A549 (cell line): ENCODE measurements at regions not wholly inside any gene's neighbourhood (a gene's known extent, or its start where the extent isn't known, plus 50 kb on each side); places are given as distances from the start of the nearest gene placed in this dataset.

ENCODE experiments used
- ATAC-seq, 2 experiments: fragments of 200-7000 bp in 1 of 2; fragments of >200 bp in 1 of 2; cut with Nextera tagmentation in 1 of 2; cut with Tn5 transposase in 1 of 2; 3 replicates each; pipeline versions ENCODE4 v1.8.0 to v1.9.1; 2018 to 2020; ENCODE audit warnings: mild to moderate bottlenecking in 1 of 2, moderate library complexity in 1 of 2
- CTCF ChIA-PET: fragments of 300-600 bp; sonication (Branson Sonifier 250); formaldehyde crosslinking; extraction: SDS; loops from one replicate; lab custom pipeline; 2021; ENCODE audit warnings: antibody characterized with exemption, inconsistent platforms; lab: Yijun Ruan, JAX
- POLR2A ChIA-PET: fragments of 350-600 bp; formaldehyde crosslinking; extraction: SDS; loops from one replicate; lab custom pipeline; 2021; ENCODE audit warnings: antibody characterized with exemption, inconsistent platforms; lab: Yijun Ruan, JAX
- DNase-seq, 2 experiments: peaks; one replicate each; pipeline versions ENCODE4 v3.0.0 to v3.0.0-alpha.2; 2011 to 2016; ENCODE audit warnings: low read depth in 1 of 2, low spot score in 1 of 2
- FAIRE-seq: peaks from 2 replicates; lab custom pipeline; 2011; peaks lifted over from hg19 to GRCh38; lab: Jason Lieb, UNC
- H3K27ac ChIP-seq, 2 experiments: fragments of >200 bp; sonication (Bioruptor Twin); formaldehyde crosslinking; 3 replicates each; pipeline ENCODE4 v1.5.1; 2016 to 2017
- H3K4me1 ChIP-seq: fragments of >200 bp; sonication (Bioruptor Twin); formaldehyde crosslinking; 3 replicates; pipeline ENCODE4 v1.6.1; 2016
- H3K4me2 ChIP-seq: fragments of >200 bp; sonication (Bioruptor Twin); formaldehyde crosslinking; 3 replicates; pipeline ENCODE4 v1.6.1; 2016
- H3K4me3 ChIP-seq: fragments of >200 bp; sonication (Bioruptor Twin); formaldehyde crosslinking; 3 replicates; pipeline ENCODE4 v1.5.1; 2016
- H3K9me3 ChIP-seq: fragments of >200 bp; sonication (Bioruptor Twin); formaldehyde crosslinking; 3 replicates; pipeline ENCODE4 v1.6.1; 2016
- BHLHE40 ChIP-seq: IDR thresholded peaks from 2 replicates; pipeline ENCODE4 v1.6.1; 2012; ENCODE audit warnings: low read depth, low read length, inconsistent platforms
- CBX2 ChIP-seq: fragments of 200-600 bp; sonication (generic); IDR thresholded peaks from 2 replicates; pipeline ENCODE4 v1.6.1; 2016; ENCODE audit warnings: low read depth, mild to moderate bottlenecking, borderline replicate concordance
- CHD4 ChIP-seq: fragments of 200-600 bp; sonication (generic); IDR thresholded peaks from 2 replicates; pipeline ENCODE4 v1.6.1; 2016; ENCODE audit warnings: antibody characterized with exemption, mild to moderate bottlenecking, borderline replicate concordance
- EHF ChIP-seq: fragments of 250-450 bp; sonication (Bioruptor Pico); IDR thresholded peaks from 2 replicates; pipeline ENCODE4 v1.5.0; 2020; ENCODE audit warnings: mild to moderate bottlenecking
- ESRRA ChIP-seq: fragments of 150-350 bp; IDR thresholded peaks from 2 replicates; pipeline ENCODE4 v1.6.1; 2014; ENCODE audit warnings: mild to moderate bottlenecking, low read length, borderline replicate concordance
- HEYL ChIP-seq: fragments of 250-450 bp; sonication (Bioruptor Pico); IDR thresholded peaks from 2 replicates; pipeline ENCODE4 v1.8.0; 2021; ENCODE audit warnings: mild to moderate bottlenecking, moderate library complexity
- HOXA7 ChIP-seq: fragments of 250-450 bp; sonication (Bioruptor Pico); IDR thresholded peaks from 2 replicates; pipeline ENCODE4 v1.5.0; 2020; ENCODE audit warnings: mild to moderate bottlenecking, moderate library complexity
- HOXB13 ChIP-seq: fragments of 250-450 bp; sonication (Bioruptor Pico); IDR thresholded peaks from 2 replicates; pipeline ENCODE4 v1.5.0; 2020; ENCODE audit warnings: low read depth, mild to moderate bottlenecking, moderate library complexity
- JUN ChIP-seq, 2 experiments: fragments of >200 bp; sonication (Bioruptor Twin); formaldehyde crosslinking; IDR thresholded peaks; 2 replicates in 1 of 2; 3 replicates in 1 of 2; pipeline ENCODE4 v1.6.1; 2016 to 2017
- KDM5A ChIP-seq: fragments of 200-600 bp; sonication (generic); IDR thresholded peaks from 2 replicates; pipeline ENCODE4 v1.6.1; 2016; ENCODE audit warnings: antibody characterized with exemption, mild to moderate bottlenecking
- MAFK ChIP-seq: fragments of 450-650 bp; IDR thresholded peaks from 2 replicates; pipeline ENCODE4 v1.6.1; 2014; ENCODE audit not compliant: partially characterized antibody
- MAZ ChIP-seq: fragments of 150-350 bp; IDR thresholded peaks from 2 replicates; pipeline ENCODE4 v1.6.1; 2014; ENCODE audit warnings: antibody characterized with exemption, low read depth, low read length, borderline replicate concordance
- NR3C1 ChIP-seq: fragments of >200 bp; sonication (Bioruptor Twin); formaldehyde crosslinking; IDR thresholded peaks from 3 replicates; pipeline ENCODE4 v1.6.1; 2017
- POLR2A ChIP-seq: IDR thresholded peaks from 2 replicates; pipeline ENCODE4 v1.6.1; 2012; ENCODE audit warnings: mild to moderate bottlenecking, low read length
- SMC3 ChIP-seq: fragments of >200 bp; sonication (Bioruptor Twin); formaldehyde crosslinking; IDR thresholded peaks from 3 replicates; pipeline ENCODE4 v1.6.1; 2018; ENCODE audit warnings: inconsistent platforms
- TFCP2L1 ChIP-seq: fragments of 250-450 bp; sonication (Bioruptor Pico); IDR thresholded peaks from 2 replicates; pipeline ENCODE4 v1.5.0; 2021; ENCODE audit warnings: mild to moderate bottlenecking
- TP53 ChIP-seq: fragments of 250-450 bp; sonication (Bioruptor Pico); IDR thresholded peaks from 2 replicates; pipeline ENCODE4 v1.5.0; 2021; ENCODE audit warnings: mild to moderate bottlenecking, moderate library complexity
- ZFP36 ChIP-seq: fragments of 450-650 bp; IDR thresholded peaks from 2 replicates; pipeline ENCODE4 v1.6.1; 2014; ENCODE audit warnings: borderline replicate concordance; ENCODE audit not compliant: partially characterized antibody
- WGBS: methylation state at CpG from one replicate; pipeline ENCODE4 v1.1.6; 2017; ENCODE audit errors: missing lambda C conversion rate; 5-methylcytosine and 5-hydroxymethylcytosine counted together
- TF ChIP-seq, protein P1 (sequence below): fragments of 150-350 bp; IDR thresholded peaks from 2 replicates; pipeline ENCODE4 v1.6.1; 2014; ENCODE audit warnings: low read depth, mild to moderate bottlenecking, low read length
- TF ChIP-seq, protein P2 (sequence below): fragments of >200 bp; sonication (Bioruptor Twin); formaldehyde crosslinking; IDR thresholded peaks from 3 replicates; pipeline ENCODE4 v1.6.1; 2016
- TF ChIP-seq, protein P3 (sequence below): IDR thresholded peaks from 2 replicates; pipeline ENCODE4 v1.6.1; 2012

DNA sequence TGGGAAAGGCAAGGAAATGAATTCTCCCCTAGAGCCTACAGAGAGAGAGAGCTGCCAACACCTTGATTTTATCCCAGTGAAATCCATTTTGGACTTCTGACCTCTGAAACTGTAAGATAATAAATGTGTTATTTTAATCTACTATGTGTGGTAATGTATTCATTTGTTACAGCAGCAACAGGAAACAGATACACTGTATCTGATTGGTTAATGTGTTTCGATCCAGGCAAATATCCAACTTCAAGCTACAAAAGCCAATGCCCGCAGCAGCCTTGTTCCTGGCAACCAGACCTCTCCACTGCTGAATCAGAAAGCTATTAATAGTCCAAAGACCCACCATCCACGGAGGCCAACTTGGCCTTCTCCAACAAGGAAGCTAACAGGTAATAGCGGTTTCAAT lies 318.1 kb downstream of the PTTG2 start:
- Histone ChIP-seq H3K4me1 (no peaks in the 10 kb centered on the region; the same call in 2 of the 3 replicates), H3K9me3 (no peaks in the 10 kb centered on the region), H3K4me2 (no peak overlapping the region), H3K27ac (no peak overlapping the region), H3K4me3 (no peak overlapping the region)
- no peak for ATAC-seq
- DNase-seq = no peak
- ChIA-PET CTCF (no interaction called here), POLR2A (no interaction called here)
- no peak for FAIRE-seq
- TF ChIP-seq KDM5A = no peak
- TF ChIP-seq, protein P1, sequence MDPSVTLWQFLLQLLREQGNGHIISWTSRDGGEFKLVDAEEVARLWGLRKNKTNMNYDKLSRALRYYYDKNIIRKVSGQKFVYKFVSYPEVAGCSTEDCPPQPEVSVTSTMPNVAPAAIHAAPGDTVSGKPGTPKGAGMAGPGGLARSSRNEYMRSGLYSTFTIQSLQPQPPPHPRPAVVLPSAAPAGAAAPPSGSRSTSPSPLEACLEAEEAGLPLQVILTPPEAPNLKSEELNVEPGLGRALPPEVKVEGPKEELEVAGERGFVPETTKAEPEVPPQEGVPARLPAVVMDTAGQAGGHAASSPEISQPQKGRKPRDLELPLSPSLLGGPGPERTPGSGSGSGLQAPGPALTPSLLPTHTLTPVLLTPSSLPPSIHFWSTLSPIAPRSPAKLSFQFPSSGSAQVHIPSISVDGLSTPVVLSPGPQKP = no peak
- no peak for TF ChIP-seq POLR2A
- no peak for TF ChIP-seq MAFK
- TF ChIP-seq HEYL (CRISPR knock-in tag) = no peak
- TF ChIP-seq CHD4 = no peak
- TF ChIP-seq ESRRA = no peak
- TF ChIP-seq EHF (CRISPR knock-in tag) = no peak
- TF ChIP-seq CBX2 = no peak
- no peak for TF ChIP-seq ZFP36
- no peak for TF ChIP-seq MAZ
- no peak for TF ChIP-seq SMC3
- TF ChIP-seq TFCP2L1 = no peak
- no peak for TF ChIP-seq HOXA7
- no peak for TF ChIP-seq NR3C1
- TF ChIP-seq TP53 (CRISPR knock-in tag) = no peak
- no peak for TF ChIP-seq HOXB13 (CRISPR knock-in tag)
- WGBS = 71% methylated on average over 4 of the region's 4 CpGs

DNA sequence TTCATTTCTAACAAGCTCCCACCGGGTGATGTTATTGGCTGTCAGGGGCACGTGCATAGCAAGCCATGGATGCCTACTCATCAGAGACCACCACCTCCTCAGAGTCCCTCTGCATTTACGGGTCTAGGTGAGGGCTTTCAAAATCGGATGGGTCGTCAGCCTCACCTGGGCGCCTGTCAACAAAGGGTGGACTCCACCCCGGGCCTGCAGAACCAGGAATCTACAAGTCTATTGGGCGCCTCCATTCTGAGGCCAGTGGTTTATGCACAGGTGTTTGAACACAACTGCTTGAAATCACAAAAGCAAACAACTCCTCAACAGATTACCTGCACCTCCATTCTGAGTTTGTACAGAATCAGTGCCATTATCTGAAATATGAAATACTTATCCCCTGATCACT lies 318.9 kb downstream of the PTTG2 start:
- FAIRE-seq (no peak), ATAC-seq (no peak), DNase-seq (no peak)
- H3K27ac ChIP-seq = no peak overlapping the region
- 81% methylated on average over 7 of the region's 8 CpGs for WGBS
- TF ChIP-seq CBX2 = no peak
- TF ChIP-seq MAFK = no peak
- no peaks in the 10 kb centered on the region; the same call in 2 of the 3 replicates for H3K4me1 ChIP-seq
- ChIA-PET POLR2A (no interaction called here), CTCF (no interaction called here)
- H3K4me2 ChIP-seq = no peak overlapping the region
- no peak overlapping the region for H3K4me3 ChIP-seq
- H3K9me3 ChIP-seq = no peaks in the 10 kb centered on the region

DNA sequence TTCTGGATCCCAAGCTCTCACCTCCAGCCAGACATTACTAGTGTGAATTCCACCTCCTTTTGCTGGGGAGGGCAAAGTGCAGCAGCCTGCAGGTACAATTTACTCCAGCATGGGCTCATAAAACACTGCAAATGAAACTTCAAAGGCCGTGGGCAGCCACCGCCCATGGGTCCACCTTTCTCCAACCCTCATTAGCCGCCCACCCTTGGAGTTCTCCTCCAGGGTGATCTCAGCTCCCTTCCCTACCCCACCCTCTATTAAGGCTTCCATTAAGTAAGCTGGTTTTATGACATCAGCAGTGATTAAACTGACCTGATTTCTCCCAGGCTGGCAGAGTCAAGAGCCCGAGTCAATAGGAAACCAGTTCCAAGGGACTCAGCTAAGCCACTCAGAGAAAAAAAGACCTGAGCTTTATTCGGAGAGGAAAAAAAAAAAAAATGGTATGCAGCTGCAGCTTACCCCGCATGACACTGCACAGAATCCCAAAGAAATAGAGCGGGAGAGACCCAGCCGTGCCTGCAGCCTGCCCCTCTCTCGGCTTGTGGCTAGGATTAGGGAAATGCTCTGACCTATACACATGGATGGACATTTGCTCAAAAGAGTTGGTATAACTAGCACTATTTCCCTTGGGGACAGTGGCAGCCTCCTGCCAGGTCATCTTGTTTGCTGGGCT lies 319.6 kb downstream of the PTTG2 start:
- Histone ChIP-seq H3K9me3 (no peaks in the 10 kb centered on the region), H3K27ac (no peak overlapping the region), H3K4me2 (no peak overlapping the region)
- FAIRE-seq = no peak
- no peak for DNase-seq
- POLR2A ChIA-PET = no interaction called here
- CTCF ChIA-PET = no interaction called here
- TF ChIP-seq BHLHE40 = no peak
- no peak for TF ChIP-seq JUN (IDR thresholded peaks at IDR 0.05)
- no peak for TF ChIP-seq CHD4
- TF ChIP-seq, protein P2, sequence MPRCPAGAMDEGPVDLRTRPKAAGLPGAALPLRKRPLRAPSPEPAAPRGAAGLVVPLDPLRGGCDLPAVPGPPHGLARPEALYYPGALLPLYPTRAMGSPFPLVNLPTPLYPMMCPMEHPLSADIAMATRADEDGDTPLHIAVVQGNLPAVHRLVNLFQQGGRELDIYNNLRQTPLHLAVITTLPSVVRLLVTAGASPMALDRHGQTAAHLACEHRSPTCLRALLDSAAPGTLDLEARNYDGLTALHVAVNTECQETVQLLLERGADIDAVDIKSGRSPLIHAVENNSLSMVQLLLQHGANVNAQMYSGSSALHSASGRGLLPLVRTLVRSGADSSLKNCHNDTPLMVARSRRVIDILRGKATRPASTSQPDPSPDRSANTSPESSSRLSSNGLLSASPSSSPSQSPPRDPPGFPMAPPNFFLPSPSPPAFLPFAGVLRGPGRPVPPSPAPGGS = no peak
- no peak for TF ChIP-seq MAFK
- no peak for TF ChIP-seq CBX2
- no peak for TF ChIP-seq NR3C1
- TF ChIP-seq, protein P3, sequence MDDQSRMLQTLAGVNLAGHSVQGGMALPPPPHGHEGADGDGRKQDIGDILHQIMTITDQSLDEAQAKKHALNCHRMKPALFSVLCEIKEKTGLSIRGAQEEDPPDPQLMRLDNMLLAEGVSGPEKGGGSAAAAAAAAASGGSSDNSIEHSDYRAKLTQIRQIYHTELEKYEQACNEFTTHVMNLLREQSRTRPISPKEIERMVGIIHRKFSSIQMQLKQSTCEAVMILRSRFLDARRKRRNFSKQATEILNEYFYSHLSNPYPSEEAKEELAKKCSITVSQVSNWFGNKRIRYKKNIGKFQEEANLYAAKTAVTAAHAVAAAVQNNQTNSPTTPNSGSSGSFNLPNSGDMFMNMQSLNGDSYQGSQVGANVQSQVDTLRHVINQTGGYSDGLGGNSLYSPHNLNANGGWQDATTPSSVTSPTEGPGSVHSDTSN = no peak
- TF ChIP-seq, all 56 proteins: peak for 0
- H3K4me1 ChIP-seq = no peaks in the 10 kb centered on the region; the same call in 2 of the 3 replicates
- 68% methylated on average over 9 of the region's 9 CpGs for WGBS
- H3K4me3 ChIP-seq = no peak overlapping the region
- no peak for ATAC-seq
